OCI-LY3 (cell line): ENCODE measurements at regions not wholly inside any gene's neighbourhood (a gene's known extent, or its start where the extent isn't known, plus 50 kb on each side); places are given as distances from the start of the nearest gene placed in this dataset.

ENCODE experiments used
- H2AFZ ChIP-seq: fragments of 200-600, 300-600 bp; shearing (Covaris generic); 2 replicates; pipeline ENCODE4 v1.6.0; 2014; ENCODE audit warnings: antibody characterized with exemption, low read depth, low read length
- H3K27ac ChIP-seq: fragments of 200-600, 300-600 bp; sonication (generic); 2 replicates; pipeline ENCODE4 v1.5.1; 2014; ENCODE audit warnings: mild to moderate bottlenecking, low read length, moderate library complexity, mixed read lengths
- H3K27me3 ChIP-seq: fragments of 200-600, 300-600 bp; sonication (generic); 2 replicates; pipeline ENCODE4 v1.6.1; 2014; ENCODE audit warnings: low read depth, low read length, mixed read lengths
- H3K36me3 ChIP-seq: fragments of 200-600, 300-600 bp; sonication (generic); replicated peaks from 2 replicates; pipeline ENCODE3; 2014; ENCODE audit warnings: low read depth, low read length, mixed read lengths
- H3K4me1 ChIP-seq: fragments of 300-600, 200-600 bp; sonication (generic); 2 replicates; pipeline ENCODE4 v1.6.1; 2014; ENCODE audit warnings: low read length, mixed read lengths
- H3K4me2 ChIP-seq: fragments of 200-600, 300-600 bp; sonication (generic); 2 replicates; pipeline ENCODE4 v1.6.1; 2014; ENCODE audit warnings: low read length, mixed read lengths
- H3K4me3 ChIP-seq: fragments of 300-600, 200-600 bp; sonication (generic); 2 replicates; pipeline ENCODE4 v1.5.1; 2014; ENCODE audit warnings: antibody characterized with exemption, mild to moderate bottlenecking, low read length, moderate library complexity
- H3K79me2 ChIP-seq: fragments of 300-600, 200-600 bp; shearing (Covaris generic); 2 replicates; pipeline ENCODE4 v1.6.1; 2014; ENCODE audit warnings: mild to moderate bottlenecking, low read length, mixed read lengths
- H3K9ac ChIP-seq: fragments of 300-600, 200-600 bp; shearing (Covaris generic); 2 replicates; pipeline ENCODE4 v1.6.0; 2014; ENCODE audit warnings: mild to moderate bottlenecking, low read length, moderate library complexity
- H3K9me3 ChIP-seq: fragments of 200-600, 300-600 bp; shearing (Covaris generic); 2 replicates; pipeline ENCODE4 v1.6.1; 2014; ENCODE audit warnings: low read length, mixed read lengths; ENCODE audit not compliant: insufficient read depth
- H4K20me1 ChIP-seq: fragments of 200-600, 300-600 bp; sonication (generic); 2 replicates; pipeline ENCODE4 v1.6.1; 2016; ENCODE audit warnings: low read length, mixed read lengths; ENCODE audit not compliant: insufficient read depth
- CTCF ChIP-seq: fragments of 200-600, 300-600 bp; sonication (generic); IDR thresholded peaks from 2 replicates; pipeline ENCODE4 v1.5.1; 2014; ENCODE audit warnings: antibody characterized with exemption, low read length, low read depth
- EZH2phosphoT487 ChIP-seq: fragments of 200-600 bp; shearing (Covaris generic); IDR thresholded peaks from 2 replicates; pipeline ENCODE4 v1.6.1; 2018; ENCODE audit warnings: antibody characterized with exemption, mixed run types, low read depth

DNA sequence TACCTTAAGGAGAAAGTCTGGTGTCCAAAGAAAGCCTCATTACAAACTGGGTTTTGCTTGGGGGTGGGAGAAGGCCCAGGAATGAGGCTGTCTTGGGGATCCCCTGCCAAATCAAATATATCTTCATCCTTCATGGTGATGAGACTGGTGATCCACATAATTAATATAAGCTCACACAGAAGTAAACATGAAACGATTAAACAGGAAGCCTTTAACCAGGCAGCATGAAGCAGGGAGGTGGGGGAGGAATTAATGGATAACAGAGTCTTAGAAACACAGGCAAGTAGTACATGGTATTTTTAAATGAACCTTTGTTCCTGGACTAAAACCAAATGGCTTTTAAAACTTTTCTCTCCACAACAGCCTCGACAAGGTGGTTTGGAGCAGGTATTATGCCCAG, 437.5 kb downstream of the TFAP2A start:
- no peak overlapping the region for H2AFZ ChIP-seq

GRCh38 chr6:9961646-9962045, 453.2 kb downstream of the TFAP2A start:
- no peak overlapping the region for H3K4me3 ChIP-seq
- no peak overlapping the region for H3K9ac ChIP-seq
- no peaks in the 10 kb centered on the region for H3K9me3 ChIP-seq
- no peaks in the 10 kb centered on the region for H3K27me3 ChIP-seq
- no peak overlapping the region for H3K27ac ChIP-seq
- no peak for TF ChIP-seq CTCF
- no peak for TF ChIP-seq EZH2phosphoT487
- H2AFZ ChIP-seq, result no peak overlapping the region
- H3K4me2 ChIP-seq, result no peak overlapping the region
- no peaks in the 10 kb centered on the region for H3K79me2 ChIP-seq
- H3K36me3 ChIP-seq, result no peaks in the 10 kb centered on the region
- no peaks in the 10 kb centered on the region for H4K20me1 ChIP-seq
- H3K4me1 ChIP-seq, result no peaks in the 10 kb centered on the region

More for the DNA sequence above, 437.5 kb downstream of the TFAP2A start:
- H3K79me2 ChIP-seq, result no peaks in the 10 kb centered on the region
- TF ChIP-seq EZH2phosphoT487 (no peak), CTCF (no peak)
- H3K4me1 ChIP-seq, result no peaks in the 10 kb centered on the region
- no peak overlapping the region for H3K9ac ChIP-seq
- H3K4me3 ChIP-seq, result no peak overlapping the region
- no peaks in the 10 kb centered on the region for H4K20me1 ChIP-seq
- no peak overlapping the region for H3K4me2 ChIP-seq
- no peaks in the 10 kb centered on the region for H3K36me3 ChIP-seq
- H3K27me3 ChIP-seq, result no peaks in the 10 kb centered on the region
- no peaks in the 10 kb centered on the region for H3K9me3 ChIP-seq
- H3K27ac ChIP-seq, result no peak overlapping the region

DNA sequence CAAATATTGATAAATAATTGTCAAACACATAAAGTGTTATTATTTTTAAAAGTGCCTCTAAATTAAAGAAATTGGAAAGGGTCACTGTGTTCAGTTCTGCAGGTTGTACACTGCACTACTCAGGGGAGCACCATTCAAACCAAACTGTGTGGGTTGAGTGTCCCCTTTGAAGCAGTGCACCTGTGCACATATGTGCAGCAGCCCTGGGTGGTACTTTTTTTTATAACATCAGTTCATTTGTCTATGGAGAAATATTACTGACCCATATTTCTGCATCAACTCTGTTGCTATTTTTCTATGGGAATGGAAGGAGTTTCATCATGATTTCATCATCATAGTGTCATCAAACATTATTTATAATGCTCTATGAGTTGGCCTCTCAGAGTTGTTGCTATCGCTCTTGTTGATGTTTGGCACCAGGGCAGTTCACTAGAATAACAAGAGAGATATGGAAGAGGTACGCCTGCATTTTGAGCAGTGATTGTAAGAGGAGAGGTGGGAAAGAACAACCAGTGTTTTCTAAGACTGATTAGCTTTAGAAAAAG, 457.6 kb downstream of the TFAP2A start:
- Histone ChIP-seq H3K4me1 (no peaks in the 10 kb centered on the region), H3K27ac (no peak overlapping the region), H2AFZ (no peak overlapping the region), H3K79me2 (no peaks in the 10 kb centered on the region), H3K4me2 (no peak overlapping the region), H3K27me3 (no peaks in the 10 kb centered on the region), H3K9me3 (no peaks in the 10 kb centered on the region), H3K4me3 (no peak overlapping the region), H3K36me3 (no peaks in the 10 kb centered on the region), H3K9ac (no peak overlapping the region), H4K20me1 (no peaks in the 10 kb centered on the region)
- TF ChIP-seq EZH2phosphoT487, result no peak
- TF ChIP-seq CTCF, result no peak

DNA sequence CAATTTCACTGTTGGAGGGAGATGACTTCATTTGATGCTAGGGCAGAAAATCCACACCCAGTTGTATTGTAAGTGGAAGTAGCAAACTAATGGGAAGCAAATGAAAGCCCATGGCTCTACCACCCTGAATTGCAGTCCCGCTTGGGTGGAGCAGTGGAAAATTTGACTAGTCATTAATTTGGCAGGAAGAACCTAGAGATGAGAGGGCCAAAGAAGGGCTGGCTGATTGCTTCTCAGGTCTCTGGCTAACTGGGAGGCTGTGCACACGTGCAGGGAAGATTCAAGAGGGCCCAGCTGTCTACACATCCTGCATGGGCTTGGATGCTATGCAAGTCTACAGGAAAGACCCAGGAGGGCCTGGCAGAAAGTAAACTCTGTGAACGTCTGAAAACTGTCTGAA, 466.2 kb downstream of the TFAP2A start:
- Histone ChIP-seq H3K27ac (no peak overlapping the region), H2AFZ (no peak overlapping the region), H3K36me3 (no peaks in the 10 kb centered on the region), H3K4me1 (no peaks in the 10 kb centered on the region), H3K79me2 (no peaks in the 10 kb centered on the region), H3K4me3 (no peak overlapping the region), H3K9me3 (no peaks in the 10 kb centered on the region), H3K27me3 (no peaks in the 10 kb centered on the region), H3K4me2 (no peak overlapping the region), H3K9ac (no peak overlapping the region), H4K20me1 (no peaks in the 10 kb centered on the region)
- no peak for TF ChIP-seq CTCF
- no peak for TF ChIP-seq EZH2phosphoT487
